Liver (tissue), 8 donors: ENCODE measurements at regions not wholly inside any gene's neighbourhood (a gene's known extent, or its start where the extent isn't known, plus 50 kb on each side); places are given as distances from the start of the nearest gene placed in this dataset.

ENCODE experiments used
- DNase-seq: peaks from one replicate; pipeline ENCODE4 v3.0.0-alpha.2; 2017; ENCODE audit warnings: low spot score
- H3K27ac ChIP-seq, 2 donors: one replicate each; pipeline ENCODE4 v1.7.0; 2013; ENCODE audit warnings: inconsistent platforms in 2 of 2, low read length in 2 of 2, control low read depth in 1 of 2, low read depth in 1 of 2, mild to moderate bottlenecking in 1 of 2
- H3K27me3 ChIP-seq, 4 donors: one replicate each; pipeline versions ENCODE4 v1.6.1 to v1.7.0; 2013; ENCODE audit warnings: low read length in 3 of 4, inconsistent platforms in 1 of 4, mild to moderate bottlenecking in 1 of 4, moderate library complexity in 1 of 4; ENCODE audit not compliant: control insufficient read depth in 4 of 4, insufficient read depth in 4 of 4
- H3K36me3 ChIP-seq, 4 donors: one replicate each; pipeline versions ENCODE4 v1.6.1 to v1.7.0; 2013; ENCODE audit warnings: low read length in 3 of 4, mild to moderate bottlenecking in 3 of 4, low read depth in 1 of 4, moderate library complexity in 1 of 4; ENCODE audit not compliant: control insufficient read depth in 4 of 4, insufficient read depth in 3 of 4
- H3K4me1 ChIP-seq, 4 donors: one replicate each; pipeline versions ENCODE4 v1.6.1 to v1.7.0; 2013; ENCODE audit warnings: low read length in 3 of 4, mild to moderate bottlenecking in 3 of 4, moderate library complexity in 1 of 4; ENCODE audit not compliant: control insufficient read depth in 4 of 4, insufficient read depth in 4 of 4
- H3K4me3 ChIP-seq, 3 donors: one replicate each; pipeline versions ENCODE4 v1.6.1 to v1.7.0; 2013; ENCODE audit warnings: low read length in 3 of 3, control low read depth in 1 of 3, low read depth in 1 of 3, mild to moderate bottlenecking in 1 of 3
- H3K9ac ChIP-seq, 2 donors: one replicate each; pipeline ENCODE4 v1.7.0; 2013; ENCODE audit warnings: low read length in 2 of 2, mild to moderate bottlenecking in 2 of 2, moderate library complexity in 2 of 2, control low read depth in 1 of 2, low read depth in 1 of 2
- H3K9me3 ChIP-seq, 4 donors: one replicate each; pipeline versions ENCODE4 v1.6.1 to v1.7.0; 2013; ENCODE audit warnings: low read length in 3 of 4; ENCODE audit not compliant: control insufficient read depth in 4 of 4
- ATF3 ChIP-seq: IDR thresholded peaks from 2 replicates; pipeline ENCODE4 v1.6.1; 2016; ENCODE audit warnings: antibody characterized with exemption
- CTCF ChIP-seq: fragments of 150-350 bp; IDR thresholded peaks from 2 replicates; pipeline ENCODE4 v1.5.1; 2017; ENCODE audit warnings: improper control_type of control experiment, low read depth, low read length; ENCODE audit not compliant: missing input control
- EGR1 ChIP-seq, 2 donors: IDR thresholded peaks; 2 replicates each; pipeline ENCODE4 v1.6.1; 2016 to 2018; ENCODE audit warnings: antibody characterized with exemption in 2 of 2, low read depth in 2 of 2
- FOXA2 ChIP-seq: IDR thresholded peaks from 2 replicates; pipeline ENCODE4 v1.6.1; 2016; ENCODE audit warnings: antibody characterized with exemption
- HNF4A ChIP-seq, 2 donors: conservative IDR thresholded peaks; 2 replicates each; pipeline ENCODE4 v1.6.1; 2016; ENCODE audit warnings: antibody characterized with exemption in 2 of 2, mild to moderate bottlenecking in 2 of 2
- JUND ChIP-seq, 2 donors: IDR thresholded peaks; 2 replicates each; pipeline ENCODE4 v1.6.1; 2016; ENCODE audit warnings: antibody characterized with exemption in 2 of 2
- MAX ChIP-seq: IDR thresholded peaks from 2 replicates; pipeline ENCODE4 v1.6.1; 2016; ENCODE audit warnings: antibody characterized with exemption
- NR2F2 ChIP-seq: IDR thresholded peaks from 2 replicates; pipeline ENCODE4 v1.6.1; 2016; ENCODE audit warnings: antibody characterized with exemption
- RAD21 ChIP-seq, 2 donors: IDR thresholded peaks; 2 replicates each; pipeline ENCODE4 v1.6.1; 2016; ENCODE audit warnings: antibody characterized with exemption in 2 of 2, mild to moderate bottlenecking in 2 of 2
- REST ChIP-seq: IDR thresholded peaks from 2 replicates; pipeline ENCODE4 v1.6.1; 2016; ENCODE audit warnings: antibody characterized with exemption, mild to moderate bottlenecking
- RXRA ChIP-seq, 2 donors: IDR thresholded peaks; 2 replicates each; pipeline ENCODE4 v1.6.1; 2017 to 2018; ENCODE audit warnings: antibody characterized with exemption in 2 of 2, mild to moderate bottlenecking in 1 of 2
- SP1 ChIP-seq: IDR thresholded peaks from 2 replicates; pipeline ENCODE4 v1.6.1; 2018; ENCODE audit warnings: antibody characterized with exemption, mild to moderate bottlenecking
- TAF1 ChIP-seq: conservative IDR thresholded peaks from 2 replicates; pipeline ENCODE4 v1.6.1; 2016; ENCODE audit warnings: antibody characterized with exemption, mild to moderate bottlenecking
- YY1 ChIP-seq: IDR thresholded peaks from 2 replicates; pipeline ENCODE4 v1.6.1; 2016; ENCODE audit warnings: antibody characterized with exemption, mild to moderate bottlenecking
- ZBTB33 ChIP-seq: IDR thresholded peaks from 2 replicates; pipeline ENCODE4 v1.6.1; 2016; ENCODE audit warnings: antibody characterized with exemption
- WGBS: extraction: QIAGEN DNeasy Blood & Tissue Kit; methylation state at CpG from one replicate; pipeline ENCODE4 v1.1.7; 2013; 5-methylcytosine and 5-hydroxymethylcytosine counted together
- donor health status: healthy.
- donor health status: healthy.
- donor health status: healthy.
- donor health status: healthy.
- donor health status: healthy.

GRCh38 chr2:111679202-111679601 lies 204.8 kb downstream of the ANAPC1 start:
- no peak for DNase-seq
- no peak overlapping the region for H3K9ac ChIP-seq
- H3K4me3 ChIP-seq: no peak overlapping the region
- no peaks in the 10 kb centered on the region for H3K4me1 ChIP-seq
- no peaks in the 10 kb centered on the region for H3K9me3 ChIP-seq
- no peak overlapping the region for H3K27ac ChIP-seq
- H3K27me3 ChIP-seq: no peaks in the 10 kb centered on the region
- H3K36me3 ChIP-seq: no peaks in the 10 kb centered on the region
- TF ChIP-seq MAX (no peak), CTCF (no peak), ZBTB33 (no peak), YY1 (no peak), FOXA2 (no peak), HNF4A (conservative IDR thresholded peaks at IDR 0.05) (no peak)
- 87% methylated on average over 2 of the region's 2 CpGs for WGBS

GRCh38 chr2:111684611-111685010 lies 199.4 kb downstream of the ANAPC1 start:
- TF ChIP-seq TAF1 (no peak), RAD21 (IDR thresholded peaks at IDR 0.05) (no peak), ZBTB33 (no peak)
- no peaks in the 10 kb centered on the region for H3K36me3 ChIP-seq
- H3K27me3 ChIP-seq: no peaks in the 10 kb centered on the region
- 91% methylated on average over 3 of the region's 3 CpGs for WGBS
- H3K9ac ChIP-seq: no peak overlapping the region
- DNase-seq: no peak
- no peak overlapping the region for H3K4me3 ChIP-seq
- H3K27ac ChIP-seq: no peak overlapping the region
- H3K9me3 ChIP-seq: no peaks in the 10 kb centered on the region
- peaks cover 0 to 4% (median 1%) of the 10 kb centered on the region in 4 donors for H3K4me1 ChIP-seq

GRCh38 chr2:111685342-111685741 lies 198.7 kb downstream of the ANAPC1 start:
- H3K27me3 ChIP-seq: no peaks in the 10 kb centered on the region
- H3K4me1 ChIP-seq: peaks cover 0 to 4% (median 1%) of the 10 kb centered on the region in 4 donors
- H3K4me3 ChIP-seq: no peak overlapping the region
- H3K27ac ChIP-seq: no peak overlapping the region
- no peaks in the 10 kb centered on the region for H3K36me3 ChIP-seq
- H3K9me3 ChIP-seq: no peaks in the 10 kb centered on the region
- H3K9ac ChIP-seq: no peak overlapping the region
- DNase-seq: no peak
- TF ChIP-seq TAF1 (no peak), RXRA (IDR thresholded peaks at IDR 0.05) (no peak), JUND (IDR thresholded peaks at IDR 0.05) (no peak), SP1 (no peak), REST (no peak), HNF4A (conservative IDR thresholded peaks at IDR 0.05) (no peak), NR2F2 (no peak), MAX (no peak), ATF3 (no peak), FOXA2 (no peak), EGR1 (IDR thresholded peaks at IDR 0.05; ENCODE audit: low read depth in 2 of 2) (no peak)
